ENCODE measurements at regions not wholly inside any gene's neighbourhood (a gene's known extent, or its start where the extent isn't known, plus 50 kb on each side); places are given as distances from the start of the nearest gene placed in this dataset.
A peak's percentile ranks its signal among the peaks of the same experiment; 100 is the strongest.
"Not testable (repeated sequence)": the region's sequence is repeated elsewhere in the genome, so short reads cannot be mapped to it uniquely, and the experiment has no call there.

- no peak for DNase-seq
Measured at GRCh38 chr1:172931340-172931739, 119.4 kb downstream of the TNFSF18 start.

- DNase-seq = no peak
Measured at GRCh38 chr1:172931761-172932160, 119.0 kb downstream of the TNFSF18 start.

- DNase-seq = no peak
Measured at GRCh38 chr1:172932981-172933380, 117.8 kb downstream of the TNFSF18 start.

- DNase-seq = no peak
Measured at GRCh38 chr1:172934417-172934762, 116.4 kb downstream of the TNFSF18 start.

- no peak for DNase-seq
Measured at GRCh38 chr1:172935062-172935592, 115.6 kb downstream of the TNFSF18 start.

GRCh38 chr1:172936088-172936645, 114.6 kb downstream of the TNFSF18 start:
- no peak for DNase-seq

- no peak for DNase-seq
Measured at GRCh38 chr1:172938681-172939080, 112.1 kb downstream of the TNFSF18 start.

- no peak for DNase-seq
Measured at GRCh38 chr1:172939475-172939874, 111.3 kb downstream of the TNFSF18 start.

GRCh38 chr1:172940174-172940855, 110.4 kb downstream of the TNFSF18 start:
- DNase-seq = no peak

- no peak for DNase-seq
Measured at GRCh38 chr1:172941471-172941870, 109.3 kb downstream of the TNFSF18 start.

- DNase-seq = no peak
Measured at GRCh38 chr1:172941945-172942344, 108.8 kb downstream of the TNFSF18 start.

- DNase-seq = not testable (repeated sequence)
Measured at GRCh38 chr1:172943138-172943537, 107.6 kb downstream of the TNFSF18 start.

- DNase-seq = no peak
Measured at GRCh38 chr1:172944931-172945330, 105.8 kb downstream of the TNFSF18 start.

- no peak for DNase-seq
Measured at GRCh38 chr1:172946814-172947507, 103.8 kb downstream of the TNFSF18 start.

GRCh38 chr1:172948457-172948856, 102.3 kb downstream of the TNFSF18 start:
- peak; percentile 25 for DNase-seq

GRCh38 chr1:172949096-172949495, 101.6 kb downstream of the TNFSF18 start:
- DNase-seq = no peak

GRCh38 chr1:172950528-172950927, 100.2 kb downstream of the TNFSF18 start:
- no peak for DNase-seq

GRCh38 chr1:172951730-172952365, 98.9 kb downstream of the TNFSF18 start:
- DNase-seq = no peak

GRCh38 chr1:172952516-172952915, 98.2 kb downstream of the TNFSF18 start:
- no peak for DNase-seq

- DNase-seq = no peak
Measured at GRCh38 chr1:172954476-172955150, 96.1 kb downstream of the TNFSF18 start.

- no peak for DNase-seq
Measured at GRCh38 chr1:172955161-172955815, 95.5 kb downstream of the TNFSF18 start.

GRCh38 chr1:172956871-172957270, 93.9 kb downstream of the TNFSF18 start:
- no peak for DNase-seq

Data from CD4-positive, alpha-beta T cell treated with Interleukin-17A for 4 hours (primary cell).